ENCODE measurements at regions not wholly inside any gene's neighbourhood (a gene's known extent, or its start where the extent isn't known, plus 50 kb on each side); places are given as distances from the start of the nearest gene placed in this dataset.

GRCh38 chr10:123399276-123399839 lies 245.2 kb downstream of the BUB3 start (continued):
- TF ChIP-seq PRDM4 (CRISPR knock-in tag; IDR thresholded peaks at IDR 0.05; ENCODE audit: borderline replicate concordance) (no peak), PHB2 (IDR thresholded peaks at IDR 0.05; ENCODE audit: partially characterized antibody) (no peak), STAT6 (CRISPR knock-in tag; IDR thresholded peaks at IDR 0.05; ENCODE audit: borderline replicate concordance) (no peak), SIX4 (CRISPR knock-in tag; IDR thresholded peaks at IDR 0.05) (no peak), ZNF747 (CRISPR knock-in tag; IDR thresholded peaks at IDR 0.05; ENCODE audit: borderline replicate concordance) (no peak), ATF5 (CRISPR knock-in tag; IDR thresholded peaks at IDR 0.05; ENCODE audit: low read depth) (no peak), PAWR (CRISPR knock-in tag; IDR thresholded peaks at IDR 0.05; ENCODE audit: borderline replicate concordance) (no peak), ZNF260 (CRISPR knock-in tag; IDR thresholded peaks at IDR 0.05; ENCODE audit: borderline replicate concordance, low read depth) (no peak)
- TF ChIP-seq, protein P1, sequence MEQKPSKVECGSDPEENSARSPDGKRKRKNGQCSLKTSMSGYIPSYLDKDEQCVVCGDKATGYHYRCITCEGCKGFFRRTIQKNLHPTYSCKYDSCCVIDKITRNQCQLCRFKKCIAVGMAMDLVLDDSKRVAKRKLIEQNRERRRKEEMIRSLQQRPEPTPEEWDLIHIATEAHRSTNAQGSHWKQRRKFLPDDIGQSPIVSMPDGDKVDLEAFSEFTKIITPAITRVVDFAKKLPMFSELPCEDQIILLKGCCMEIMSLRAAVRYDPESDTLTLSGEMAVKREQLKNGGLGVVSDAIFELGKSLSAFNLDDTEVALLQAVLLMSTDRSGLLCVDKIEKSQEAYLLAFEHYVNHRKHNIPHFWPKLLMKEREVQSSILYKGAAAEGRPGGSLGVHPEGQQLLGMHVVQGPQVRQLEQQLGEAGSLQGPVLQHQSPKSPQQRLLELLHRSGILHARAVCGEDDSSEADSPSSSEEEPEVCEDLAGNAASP (CRISPR knock-in tag; IDR thresholded peaks at IDR 0.05; ENCODE audit: borderline replicate concordance), result no peak

Data from HepG2 (cell line).